H1 (cell line): ENCODE measurements at regions not wholly inside any gene's neighbourhood (a gene's known extent, or its start where the extent isn't known, plus 50 kb on each side); places are given as distances from the start of the nearest gene placed in this dataset.
"Not testable (repeated sequence)": the region's sequence is repeated elsewhere in the genome, so short reads cannot be mapped to it uniquely, and the experiment has no call there.

Experiments used
- EP300 ChIP-seq, 2 experiments: IDR thresholded peaks; 1 replicate in 1 of 2; 2 replicates in 1 of 2; pipeline ENCODE4 v1.6.1; 2011 to 2012; ENCODE audit warnings: low read depth in 2 of 2, low read length in 2 of 2, mild to moderate bottlenecking in 2 of 2, borderline replicate concordance in 1 of 2, inconsistent platforms in 1 of 2, moderate library complexity in 1 of 2
- EZH2 ChIP-seq: fragments of 200-600 bp; sonication (generic); IDR thresholded peaks from 2 replicates; pipeline ENCODE4 v1.7.1; 2012; ENCODE audit warnings: low read depth, mild to moderate bottlenecking, moderate library complexity, low read length, inconsistent platforms; ENCODE audit not compliant: severe bottlenecking
- KDM1A ChIP-seq: fragments of 200-600, 300-600 bp; sonication (generic); IDR thresholded peaks from 2 replicates; pipeline ENCODE4 v1.7.1; 2016; ENCODE audit warnings: mild to moderate bottlenecking, low read length, borderline replicate concordance
- NRF1 ChIP-seq: IDR thresholded peaks from 2 replicates; pipeline ENCODE4 v1.6.1; 2011; ENCODE audit warnings: mild to moderate bottlenecking, low read depth, low read length, improper control_type of control experiment
- POLR2A ChIP-seq, 2 experiments: IDR thresholded peaks; 1 replicate in 1 of 2; 2 replicates in 1 of 2; pipeline ENCODE4 v1.6.1; 2011; ENCODE audit warnings: low read depth in 2 of 2, low read length in 2 of 2, mild to moderate bottlenecking in 2 of 2; ENCODE audit errors: control extremely low read depth in 1 of 2
- POLR2AphosphoS5 ChIP-seq: IDR thresholded peaks from 2 replicates; pipeline ENCODE4 v1.6.1; 2011; ENCODE audit warnings: low read depth, low read length
- RAD21 ChIP-seq, 2 experiments: IDR thresholded peaks in 1 of 2; conservative IDR thresholded peaks in 1 of 2; 2 replicates each; pipeline ENCODE4 v1.6.1; 2011; ENCODE audit warnings: low read depth in 2 of 2, low read length in 2 of 2, improper control_type of control experiment in 1 of 2, inconsistent platforms in 1 of 2, mild to moderate bottlenecking in 1 of 2, moderate library complexity in 1 of 2
- RBBP5 ChIP-seq: IDR thresholded peaks from 2 replicates; pipeline ENCODE4 v1.7.1; 2012; ENCODE audit warnings: low read depth, mild to moderate bottlenecking, inconsistent platforms, low read length, moderate library complexity, borderline replicate concordance
- RFX5 ChIP-seq: IDR thresholded peaks from 2 replicates; pipeline ENCODE4 v1.6.1; 2011; ENCODE audit warnings: low read depth, low read length, improper control_type of control experiment, borderline replicate concordance
- SIRT6 ChIP-seq: IDR thresholded peaks from one replicate; pipeline ENCODE4 v1.7.1; 2012; ENCODE audit warnings: low read length, inconsistent platforms
- SP2 ChIP-seq: IDR thresholded peaks from 2 replicates; pipeline ENCODE4 v1.6.1; 2012; ENCODE audit warnings: mild to moderate bottlenecking, low read length, inconsistent platforms
- TF ChIP-seq, protein P1 (sequence below): IDR thresholded peaks from 2 replicates; pipeline ENCODE4 v1.6.1; 2011; ENCODE audit warnings: low read length, improper control_type of control experiment
- TF ChIP-seq, protein P2 (sequence below), 3 experiments: IDR thresholded peaks; 1 replicate in 2 of 3; 2 replicates in 1 of 3; pipeline versions ENCODE4 v1.5.1 to v1.6.1; 2011; ENCODE audit warnings: low read length in 3 of 3, mild to moderate bottlenecking in 3 of 3, inconsistent platforms in 2 of 3, low read depth in 1 of 3, moderate library complexity in 1 of 3; ENCODE audit not compliant: insufficient read depth in 1 of 3; ENCODE audit errors: control extremely low read depth in 1 of 3

- TF ChIP-seq, protein P1, sequence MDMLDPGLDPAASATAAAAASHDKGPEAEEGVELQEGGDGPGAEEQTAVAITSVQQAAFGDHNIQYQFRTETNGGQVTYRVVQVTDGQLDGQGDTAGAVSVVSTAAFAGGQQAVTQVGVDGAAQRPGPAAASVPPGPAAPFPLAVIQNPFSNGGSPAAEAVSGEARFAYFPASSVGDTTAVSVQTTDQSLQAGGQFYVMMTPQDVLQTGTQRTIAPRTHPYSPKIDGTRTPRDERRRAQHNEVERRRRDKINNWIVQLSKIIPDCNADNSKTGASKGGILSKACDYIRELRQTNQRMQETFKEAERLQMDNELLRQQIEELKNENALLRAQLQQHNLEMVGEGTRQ, result not testable (repeated sequence)
- TF ChIP-seq, protein P2, sequence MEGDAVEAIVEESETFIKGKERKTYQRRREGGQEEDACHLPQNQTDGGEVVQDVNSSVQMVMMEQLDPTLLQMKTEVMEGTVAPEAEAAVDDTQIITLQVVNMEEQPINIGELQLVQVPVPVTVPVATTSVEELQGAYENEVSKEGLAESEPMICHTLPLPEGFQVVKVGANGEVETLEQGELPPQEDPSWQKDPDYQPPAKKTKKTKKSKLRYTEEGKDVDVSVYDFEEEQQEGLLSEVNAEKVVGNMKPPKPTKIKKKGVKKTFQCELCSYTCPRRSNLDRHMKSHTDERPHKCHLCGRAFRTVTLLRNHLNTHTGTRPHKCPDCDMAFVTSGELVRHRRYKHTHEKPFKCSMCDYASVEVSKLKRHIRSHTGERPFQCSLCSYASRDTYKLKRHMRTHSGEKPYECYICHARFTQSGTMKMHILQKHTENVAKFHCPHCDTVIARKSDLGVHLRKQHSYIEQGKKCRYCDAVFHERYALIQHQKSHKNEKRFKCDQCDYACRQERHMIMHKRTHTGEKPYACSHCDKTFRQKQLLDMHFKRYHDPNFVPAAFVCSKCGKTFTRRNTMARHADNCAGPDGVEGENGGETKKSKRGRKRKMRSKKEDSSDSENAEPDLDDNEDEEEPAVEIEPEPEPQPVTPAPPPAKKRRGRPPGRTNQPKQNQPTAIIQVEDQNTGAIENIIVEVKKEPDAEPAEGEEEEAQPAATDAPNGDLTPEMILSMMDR (IDR thresholded peaks at IDR 0.05; ENCODE audit: control extremely low read depth in 1 of 3, insufficient read depth in 1 of 3, low read depth in 1 of 3, low read length in 3 of 3), result not testable (repeated sequence)
- not testable (repeated sequence) for TF ChIP-seq EZH2; SP2; KDM1A; POLR2A (IDR thresholded peaks at IDR 0.05; ENCODE audit: control extremely low read depth in 1 of 2, low read depth in 2 of 2, low read length in 2 of 2); SIRT6; RAD21 (IDR thresholded peaks at IDR 0.05 in 1 of 2, conservative IDR thresholded peaks at IDR 0.05 in 1 of 2; ENCODE audit: low read depth in 2 of 2, low read length in 2 of 2); RBBP5; RFX5; NRF1; POLR2AphosphoS5; EP300 (IDR thresholded peaks at IDR 0.05; ENCODE audit: borderline replicate concordance in 1 of 2, low read depth in 2 of 2, low read length in 2 of 2)
Measured at GRCh38 chr3:181925841-181926240, 214.1 kb downstream of the SOX2 start.
